ENCODE measurements at regions not wholly inside any gene's neighbourhood (a gene's known extent, or its start where the extent isn't known, plus 50 kb on each side); places are given as distances from the start of the nearest gene placed in this dataset.
"Not testable (repeated sequence)": the region's sequence is repeated elsewhere in the genome, so short reads cannot be mapped to it uniquely, and the experiment has no call there.

DNA sequence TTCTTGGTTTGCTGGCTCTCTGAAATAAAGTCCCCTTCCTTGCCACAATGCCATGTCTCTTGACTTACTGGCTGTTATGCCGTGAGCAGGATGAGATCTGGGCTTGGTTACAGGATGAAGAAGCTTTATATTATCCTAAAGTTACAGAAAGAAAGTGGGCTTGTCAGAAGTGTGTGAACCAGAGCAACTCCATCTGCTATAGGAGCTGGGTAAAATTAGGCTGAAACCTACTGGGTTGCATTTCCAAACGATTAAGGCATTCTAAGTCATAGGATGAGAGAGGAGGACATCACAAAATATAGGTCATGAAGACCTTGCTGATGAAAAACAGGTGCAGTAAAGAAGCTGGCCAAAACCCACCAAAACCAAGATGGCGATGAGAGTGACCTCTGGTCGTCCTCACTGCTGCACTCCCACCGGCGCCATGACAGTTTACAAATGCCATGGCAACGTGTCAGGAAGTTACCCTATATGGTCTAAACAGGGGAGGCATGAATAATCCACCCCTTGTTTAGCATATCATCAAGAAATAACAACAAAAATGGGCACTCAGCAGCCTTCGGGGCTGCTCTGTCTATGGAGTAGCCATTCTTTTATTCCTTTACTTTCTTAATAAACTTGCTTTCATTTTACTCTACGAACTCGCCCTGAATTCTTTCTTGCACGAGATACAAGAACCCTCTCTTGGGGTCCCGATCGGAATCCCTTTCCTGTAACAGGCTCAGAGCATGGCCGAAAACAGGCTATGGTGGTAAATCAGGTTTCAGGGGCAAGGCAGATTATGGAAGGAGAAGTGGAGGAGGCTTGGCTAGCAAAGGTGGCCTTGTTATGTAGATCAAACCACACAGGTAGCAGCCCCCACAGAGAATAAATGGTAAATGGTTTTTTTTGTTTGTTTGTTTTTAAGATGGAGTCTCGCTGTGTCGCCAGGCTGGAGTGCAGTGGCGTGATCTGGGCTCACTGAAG lies 81.3 kb upstream of the C16orf82 start:
- DNase-seq (ENCODE audit: low read depth), result no peak

DNA sequence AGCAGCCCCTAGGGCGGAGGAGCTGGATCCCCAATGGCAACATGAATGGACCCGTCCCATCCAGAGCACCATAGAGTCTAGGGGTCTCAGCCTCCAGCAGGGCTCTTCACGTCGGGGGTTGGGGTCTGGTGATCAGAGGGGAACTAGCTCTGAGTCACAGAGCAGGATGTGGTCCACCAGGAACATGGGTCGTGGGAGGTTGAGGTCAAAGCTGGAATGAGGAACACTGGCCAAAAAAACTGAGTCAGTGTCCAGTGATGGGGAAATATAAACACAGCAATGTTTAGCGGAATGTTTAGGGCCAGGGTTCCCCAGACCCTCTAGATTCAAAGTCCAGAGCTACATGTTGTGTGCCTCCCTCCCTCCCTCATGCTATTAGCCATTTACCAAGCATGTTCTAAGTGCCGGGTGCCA lies 79.1 kb upstream of the C16orf82 start:
- no peak for DNase-seq (ENCODE audit: low read depth)

DNA sequence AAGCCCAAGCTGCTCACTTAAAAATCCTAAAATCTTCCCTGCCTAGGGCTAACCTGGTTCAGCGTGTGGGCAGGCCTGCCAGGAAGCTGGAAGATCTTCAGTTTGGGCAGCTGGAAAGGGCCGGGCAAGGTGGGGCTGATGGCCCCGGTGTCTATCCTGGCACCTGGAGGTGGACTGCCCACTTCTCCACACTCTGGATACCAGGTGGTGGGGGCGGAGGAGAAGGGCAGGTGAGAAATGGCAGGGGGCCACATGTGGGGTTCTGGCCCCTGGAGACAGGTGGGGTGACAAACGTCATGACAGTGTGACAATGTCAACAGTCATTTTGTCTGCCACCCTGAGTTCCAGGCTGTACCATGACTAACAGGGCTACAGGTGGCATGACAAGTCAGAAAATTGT lies 78.5 kb upstream of the C16orf82 start:
- DNase-seq (ENCODE audit: low read depth), result no peak

DNA sequence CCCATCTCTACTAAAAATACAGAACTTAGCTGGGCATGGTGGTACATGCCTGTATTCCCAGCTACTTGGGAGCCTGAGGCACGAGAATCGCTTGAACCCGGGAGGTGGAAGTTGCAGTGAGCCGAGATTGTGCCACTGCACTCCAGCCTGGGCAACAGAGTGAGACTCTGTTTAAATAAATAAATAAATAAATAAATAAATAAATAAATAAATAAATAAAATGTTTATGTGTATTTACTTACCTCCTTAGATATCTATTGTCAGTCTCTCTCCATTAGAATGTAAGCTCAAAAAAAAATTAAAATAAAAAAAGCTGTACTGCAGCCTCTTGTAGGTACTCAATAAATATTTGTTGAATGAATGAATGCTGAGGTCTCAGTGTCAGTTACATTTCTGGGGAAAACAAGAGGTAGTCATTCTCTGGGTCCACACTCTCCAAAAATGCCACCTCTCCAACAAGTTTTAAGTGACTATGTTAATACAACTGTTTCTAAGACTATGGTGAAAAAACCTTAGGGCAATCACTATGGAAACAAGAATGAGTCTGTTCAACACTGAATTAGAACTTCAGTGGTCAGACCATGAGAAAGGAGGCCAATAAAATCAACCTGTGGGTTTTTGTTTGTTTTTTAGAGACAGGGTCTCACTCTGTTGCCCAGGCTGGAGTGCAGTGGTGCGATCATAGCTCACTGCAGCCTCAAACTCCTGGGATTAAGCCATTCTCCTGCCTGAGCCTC lies 76.2 kb upstream of the C16orf82 start:
- not testable (repeated sequence) for DNase-seq (ENCODE audit: low read depth)

DNA sequence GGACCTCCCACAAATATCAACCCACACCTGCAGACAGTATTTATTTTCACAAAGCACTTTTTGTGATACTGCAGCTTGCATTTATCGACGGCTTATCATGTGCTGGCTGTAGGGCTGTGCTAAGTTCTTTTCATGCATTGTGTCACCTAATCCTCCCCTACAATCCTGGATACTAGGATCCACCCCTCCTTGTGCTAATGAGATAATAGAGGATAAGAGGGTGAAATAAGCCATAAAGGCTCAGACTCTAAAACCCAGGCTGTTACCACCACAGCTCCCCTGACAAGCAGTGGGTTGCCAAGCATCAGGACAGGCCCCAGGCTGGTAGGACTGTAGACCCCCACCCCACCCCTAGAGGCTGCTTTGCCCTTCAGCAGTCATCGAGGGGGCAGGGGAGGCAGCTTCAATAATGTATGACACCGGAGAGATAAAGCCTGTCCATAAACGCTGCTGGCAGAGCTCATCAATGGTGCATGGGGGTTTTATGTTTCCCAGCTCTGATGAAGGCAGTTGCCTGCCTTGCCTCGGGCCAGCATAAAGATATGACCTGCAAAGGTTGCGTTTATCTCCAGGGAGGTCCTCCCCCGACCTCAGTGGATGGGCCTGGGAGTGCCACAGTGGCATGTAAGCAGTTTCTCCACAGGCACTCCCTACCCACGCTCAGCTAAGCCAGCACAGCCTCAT lies 73.9 kb upstream of the C16orf82 start:
- no peak for DNase-seq (ENCODE audit: low read depth)

DNA sequence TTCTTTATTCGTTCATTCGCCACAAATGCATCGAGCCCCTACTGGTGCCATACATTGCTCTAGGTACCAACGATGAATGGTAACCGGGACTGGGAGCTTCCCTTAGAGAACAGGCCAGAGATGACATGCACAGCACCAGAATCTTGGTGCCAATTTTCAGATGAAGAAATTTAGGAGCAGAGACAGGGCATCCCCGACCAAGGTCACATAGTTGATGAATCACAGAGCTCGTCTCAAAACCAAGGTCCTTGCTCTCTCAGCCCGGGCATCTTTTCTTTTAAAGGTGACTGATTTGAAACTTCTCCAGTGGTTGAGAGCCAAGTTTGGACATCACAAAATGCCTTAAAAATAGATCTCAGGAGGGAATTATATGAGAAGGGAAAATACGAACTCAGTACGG lies 73.2 kb upstream of the C16orf82 start:
- DNase-seq (ENCODE audit: low read depth), result no peak

DNA sequence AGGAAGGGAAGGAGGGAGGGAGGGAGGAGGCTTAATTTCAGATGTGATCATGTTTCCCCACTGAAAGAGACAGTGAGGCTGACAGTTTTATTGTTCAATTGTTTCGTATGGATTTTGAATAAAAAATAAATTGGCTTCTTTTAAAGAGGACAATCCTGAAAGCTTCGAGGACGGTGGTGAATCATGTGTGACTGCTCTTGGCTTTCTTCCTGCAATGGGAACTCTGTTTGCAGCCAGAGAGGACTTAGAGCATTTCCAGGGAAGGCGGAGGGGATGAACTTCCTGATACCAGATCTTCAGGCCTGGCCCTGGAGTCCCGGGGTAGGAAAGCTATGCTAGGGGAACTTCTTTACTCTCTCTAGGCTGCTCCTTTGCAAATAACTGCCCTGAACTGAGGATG lies 72.8 kb upstream of the C16orf82 start:
- no peak for DNase-seq (ENCODE audit: low read depth)

DNA sequence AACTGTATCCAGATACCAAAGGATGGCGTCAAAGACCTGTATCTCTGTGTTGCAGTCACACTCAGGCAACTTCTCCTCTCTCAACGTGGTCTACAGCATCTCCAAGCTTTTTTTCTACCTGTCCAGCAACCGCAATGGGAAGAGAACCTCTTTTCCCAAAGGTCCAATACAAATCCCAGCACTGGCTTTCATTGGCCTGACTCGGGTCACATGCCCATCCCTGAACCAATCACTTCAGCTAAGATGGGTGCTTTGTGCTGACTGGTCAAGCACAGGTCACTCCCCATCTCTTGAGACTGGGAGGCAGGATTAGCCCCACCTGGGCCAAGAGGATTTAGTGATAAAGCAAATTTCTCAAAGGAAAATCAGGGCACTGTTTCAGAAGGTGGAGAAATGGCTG lies 71.2 kb upstream of the C16orf82 start:
- no peak for DNase-seq (ENCODE audit: low read depth)

DNA sequence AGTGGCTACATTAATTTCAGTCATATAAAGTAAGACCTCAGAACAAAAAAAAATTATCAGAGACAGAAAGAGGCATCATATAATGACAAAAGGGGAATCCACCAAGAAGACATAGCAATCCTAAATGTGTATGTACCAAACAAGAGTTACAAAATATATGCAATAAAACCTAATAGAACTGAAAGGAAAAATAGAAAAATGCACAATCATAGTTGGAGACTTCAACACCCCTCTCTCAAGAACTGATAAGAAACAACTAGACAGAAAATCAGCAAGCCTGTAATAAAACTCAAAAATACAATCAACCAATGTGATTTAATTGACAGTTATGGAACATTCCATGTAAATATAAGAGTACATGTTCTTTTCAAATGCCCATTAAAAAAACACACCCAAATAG lies 61.3 kb upstream of the C16orf82 start:
- DNase-seq (ENCODE audit: low read depth), result no peak
